ENCODE measurements at regions not wholly inside any gene's neighbourhood (a gene's known extent, or its start where the extent isn't known, plus 50 kb on each side); places are given as distances from the start of the nearest gene placed in this dataset.

GRCh38 chr3:22666736-22667135 is 536.4 kb upstream of the UBE2E2 start:
- intact Hi-C loops (cut with DNase I; ENCODE audit: low total_unique reads): no loop called here
- DNase-seq: no peak
- Histone ChIP-seq H3K27me3 (no peaks in the 10 kb centered on the region), H3K36me3 (no peaks in the 10 kb centered on the region), H3K4me1 (no peaks in the 10 kb centered on the region), H3K9me3 (no peaks in the 10 kb centered on the region), H3K27ac (no peak overlapping the region), H3K4me3 (no peak overlapping the region)
- TF ChIP-seq, protein P1, sequence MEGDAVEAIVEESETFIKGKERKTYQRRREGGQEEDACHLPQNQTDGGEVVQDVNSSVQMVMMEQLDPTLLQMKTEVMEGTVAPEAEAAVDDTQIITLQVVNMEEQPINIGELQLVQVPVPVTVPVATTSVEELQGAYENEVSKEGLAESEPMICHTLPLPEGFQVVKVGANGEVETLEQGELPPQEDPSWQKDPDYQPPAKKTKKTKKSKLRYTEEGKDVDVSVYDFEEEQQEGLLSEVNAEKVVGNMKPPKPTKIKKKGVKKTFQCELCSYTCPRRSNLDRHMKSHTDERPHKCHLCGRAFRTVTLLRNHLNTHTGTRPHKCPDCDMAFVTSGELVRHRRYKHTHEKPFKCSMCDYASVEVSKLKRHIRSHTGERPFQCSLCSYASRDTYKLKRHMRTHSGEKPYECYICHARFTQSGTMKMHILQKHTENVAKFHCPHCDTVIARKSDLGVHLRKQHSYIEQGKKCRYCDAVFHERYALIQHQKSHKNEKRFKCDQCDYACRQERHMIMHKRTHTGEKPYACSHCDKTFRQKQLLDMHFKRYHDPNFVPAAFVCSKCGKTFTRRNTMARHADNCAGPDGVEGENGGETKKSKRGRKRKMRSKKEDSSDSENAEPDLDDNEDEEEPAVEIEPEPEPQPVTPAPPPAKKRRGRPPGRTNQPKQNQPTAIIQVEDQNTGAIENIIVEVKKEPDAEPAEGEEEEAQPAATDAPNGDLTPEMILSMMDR (IDR thresholded peaks at IDR 0.05): no peak
- TF ChIP-seq EP300 (IDR thresholded peaks at IDR 0.05): no peak
- TF ChIP-seq POLR2AphosphoS5 (IDR thresholded peaks at IDR 0.05): no peak
- TF ChIP-seq POLR2A (IDR thresholded peaks at IDR 0.05): no peak
- WGBS, 5 donors: 33 to 82% (median 62%) methylated on average over 1 of the region's 1 CpG

DNA sequence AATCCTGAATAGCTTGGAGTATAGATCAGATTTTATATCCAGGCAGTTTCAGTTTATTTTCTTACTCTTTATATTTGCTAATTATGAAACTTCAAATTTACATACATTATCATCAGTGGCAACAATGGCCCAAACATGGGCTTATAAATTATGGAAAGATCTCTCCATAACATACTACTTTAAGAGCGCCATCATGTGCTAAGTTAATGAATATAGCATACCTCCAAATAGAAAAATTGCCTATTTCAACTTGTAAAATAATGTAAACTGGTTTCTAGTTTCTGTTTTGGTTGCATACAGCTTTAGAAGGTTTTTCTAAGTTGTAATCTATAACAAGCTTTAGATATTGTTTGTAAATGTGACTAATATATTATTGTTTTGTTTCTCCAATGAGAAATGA is 531.3 kb upstream of the UBE2E2 start:
- DNase-seq: no peak
- H3K27ac ChIP-seq: no peak overlapping the region
- peaks cover 0 to 5% (median 0%) of the 10 kb centered on the region in 4 donors for H3K9me3 ChIP-seq
- H3K27me3 ChIP-seq: no peaks in the 10 kb centered on the region
- TF ChIP-seq POLR2AphosphoS5 (IDR thresholded peaks at IDR 0.05) (no peak), POLR2A (IDR thresholded peaks at IDR 0.05) (no peak), EP300 (IDR thresholded peaks at IDR 0.05) (no peak)
- TF ChIP-seq, protein P1 (IDR thresholded peaks at IDR 0.05): no peak
- WGBS, 5 donors: 62 to 79% (median 76%) methylated on average over 1 of the region's 1 CpG
- H3K36me3 ChIP-seq: no peaks in the 10 kb centered on the region
- no peaks in the 10 kb centered on the region for H3K4me1 ChIP-seq
- H3K4me3 ChIP-seq: no peak overlapping the region
- intact Hi-C loops (cut with DNase I; ENCODE audit: low total_unique reads): no loop called here

GRCh38 chr3:22684739-22685138 is 518.4 kb upstream of the UBE2E2 start:
- WGBS, 5 donors: 44 to 71% (median 60%) methylated on average over 3 of the region's 3 CpGs

GRCh38 chr3:22685597-22685996 is 517.5 kb upstream of the UBE2E2 start:
- DNase-seq: no peak
- intact Hi-C loops (cut with DNase I; ENCODE audit: low total_unique reads): no loop called here
- H3K36me3 ChIP-seq: no peaks in the 10 kb centered on the region
- peaks cover 0 to 19% (median 0%) of the 10 kb centered on the region in 4 donors for H3K4me1 ChIP-seq
- no peaks in the 10 kb centered on the region for H3K9me3 ChIP-seq
- no peak overlapping the region for H3K27ac ChIP-seq
- WGBS, 5 donors: 40 to 65% (median 59%) methylated on average over 2 of the region's 2 CpGs
- no peaks in the 10 kb centered on the region for H3K27me3 ChIP-seq
- TF ChIP-seq, protein P1 (IDR thresholded peaks at IDR 0.05): no peak
- no peak for TF ChIP-seq POLR2A (IDR thresholded peaks at IDR 0.05)
- no peak for TF ChIP-seq POLR2AphosphoS5 (IDR thresholded peaks at IDR 0.05)
- TF ChIP-seq EP300 (IDR thresholded peaks at IDR 0.05): no peak
- no peak overlapping the region for H3K4me3 ChIP-seq

More at GRCh38 chr3:22684739-22685138, 518.4 kb upstream of the UBE2E2 start:
- peaks cover 0 to 19% (median 0%) of the 10 kb centered on the region in 4 donors for H3K4me1 ChIP-seq
- TF ChIP-seq POLR2A (IDR thresholded peaks at IDR 0.05) (no peak), POLR2AphosphoS5 (IDR thresholded peaks at IDR 0.05) (peak in 2 of 3 donors; percentile 26 to 70)
- no peaks in the 10 kb centered on the region for H3K27me3 ChIP-seq
- no peak overlapping the region for H3K27ac ChIP-seq
- no peaks in the 10 kb centered on the region for H3K36me3 ChIP-seq
- no peaks in the 10 kb centered on the region for H3K9me3 ChIP-seq
- no peak overlapping the region for H3K4me3 ChIP-seq
- intact Hi-C loops (cut with DNase I; ENCODE audit: low total_unique reads): no loop called here
- peak in 1 of 2 donors; percentile 74 for DNase-seq

- Histone ChIP-seq H3K36me3 (no peaks in the 10 kb centered on the region), H3K27me3 (no peaks in the 10 kb centered on the region), H3K4me1 (no peaks in the 10 kb centered on the region), H3K4me3 (no peak overlapping the region), H3K27ac (no peak overlapping the region), H3K9me3 (no peaks in the 10 kb centered on the region)
- intact Hi-C loops (cut with DNase I; ENCODE audit: low total_unique reads): no loop called here
- TF ChIP-seq EP300 (IDR thresholded peaks at IDR 0.05) (no peak), POLR2AphosphoS5 (IDR thresholded peaks at IDR 0.05) (no peak), POLR2A (IDR thresholded peaks at IDR 0.05) (no peak)
- TF ChIP-seq, protein P1 (IDR thresholded peaks at IDR 0.05): no peak
- WGBS, 5 donors: 41 to 78% (median 59%) methylated on average over 2 of the region's 2 CpGs
- no peak for DNase-seq
Measured at GRCh38 chr3:22691407-22691806, 511.7 kb upstream of the UBE2E2 start.

Data from stomach (tissue), 8 donors.